Lung (tissue), 11 donors: ENCODE measurements at regions not wholly inside any gene's neighbourhood (a gene's known extent, or its start where the extent isn't known, plus 50 kb on each side); places are given as distances from the start of the nearest gene placed in this dataset.
"Not testable (repeated sequence)": the region's sequence is repeated elsewhere in the genome, so short reads cannot be mapped to it uniquely, and the experiment has no call there.

ENCODE experiments used
- ATAC-seq: fragments of 200-7000 bp; cut with Tn5 transposase; one replicate; pipeline ENCODE4 v1.9.1; 2020; ENCODE audit warnings: moderate number of reproducible peaks; ENCODE audit not compliant: insufficient read depth, low FRiP score
- DNase-seq, 3 donors: peaks; one replicate each; pipeline ENCODE4 v3.0.0-alpha.2; 2013 to 2017
- H3K27ac ChIP-seq, 2 donors: one replicate each; pipeline ENCODE4 v1.5.1; 2013; ENCODE audit warnings: mild to moderate bottlenecking in 2 of 2, moderate library complexity in 2 of 2, control low read depth in 1 of 2, inconsistent platforms in 1 of 2, low read depth in 1 of 2, low read length in 1 of 2
- H3K27me3 ChIP-seq, 3 donors: one replicate each; pipeline ENCODE4 v1.5.1; 2013; ENCODE audit warnings: low read length in 2 of 3; ENCODE audit not compliant: control insufficient read depth in 3 of 3, insufficient read depth in 3 of 3
- H3K36me3 ChIP-seq, 4 donors: one replicate each; pipeline ENCODE4 v1.5.1; 2013; ENCODE audit warnings: low read length in 4 of 4, mild to moderate bottlenecking in 1 of 4, moderate library complexity in 1 of 4; ENCODE audit not compliant: control insufficient read depth in 4 of 4, insufficient read depth in 4 of 4
- H3K4me1 ChIP-seq, 5 donors: one replicate each; pipeline ENCODE4 v1.5.1; 2013; ENCODE audit warnings: low read length in 5 of 5, mild to moderate bottlenecking in 2 of 5, moderate library complexity in 1 of 5; ENCODE audit not compliant: control insufficient read depth in 5 of 5, insufficient read depth in 5 of 5
- H3K4me3 ChIP-seq: one replicate; pipeline ENCODE4 v1.5.1; 2013; ENCODE audit warnings: mild to moderate bottlenecking, control low read depth, moderate library complexity
- H3K9ac ChIP-seq, 2 donors: one replicate each; pipeline ENCODE4 v1.5.1; 2013; ENCODE audit warnings: low read length in 2 of 2, control low read depth in 1 of 2; ENCODE audit not compliant: insufficient read depth in 1 of 2
- H3K9me3 ChIP-seq, 4 donors: one replicate each; pipeline ENCODE4 v1.5.1; 2013; ENCODE audit warnings: low read length in 3 of 4, mild to moderate bottlenecking in 1 of 4, moderate library complexity in 1 of 4; ENCODE audit not compliant: control insufficient read depth in 4 of 4, insufficient read depth in 3 of 4
- WGBS, 2 donors: extraction: QIAGEN DNeasy Blood & Tissue Kit; methylation state at CpG; one replicate each; pipeline ENCODE4 v1.1.7; 2013; 5-methylcytosine and 5-hydroxymethylcytosine counted together
- TF ChIP-seq, protein P1 (sequence below): IDR thresholded peaks from 2 replicates; pipeline ENCODE4 v1.5.1; 2012; ENCODE audit warnings: mild to moderate bottlenecking; ENCODE audit errors: control extremely low read depth, extremely low read depth
- donor health status: control.
- donor health status: control.
- donor health status: Bipolar disorder and iron deficiency.
- donor health status: healthy.
- donor health status: DM: yes; HTN: yes; CAD: no.

DNA sequence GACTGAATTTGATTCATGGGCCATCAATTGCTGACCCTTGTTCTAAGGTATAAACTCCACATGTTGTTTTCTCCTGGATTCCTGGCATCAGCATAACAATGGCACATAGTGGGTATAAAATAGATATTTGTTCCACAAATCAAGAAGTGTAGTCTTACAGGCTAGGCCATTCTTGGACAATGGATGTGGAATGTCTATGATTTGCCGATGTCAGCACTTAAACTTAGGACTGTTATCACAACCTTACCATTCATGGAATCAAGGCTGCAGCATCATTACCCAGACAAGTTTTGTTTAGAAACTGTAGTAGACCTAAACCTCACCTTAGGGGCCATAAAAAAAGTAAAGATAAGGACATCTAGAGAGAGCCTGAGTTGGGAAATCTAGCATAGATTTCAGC, 680.0 kb downstream of the BRINP1 start:
- no peaks in the 10 kb centered on the region for H3K27me3 ChIP-seq
- no peaks in the 10 kb centered on the region for H3K9me3 ChIP-seq
- DNase-seq (no peak), ATAC-seq (no peak)
- WGBS, 2 donors: 88 to 94% methylated on average over 1 of the region's 1 CpG
- H3K4me1 ChIP-seq: no peaks in the 10 kb centered on the region
- H3K27ac ChIP-seq: no peak overlapping the region
- no peak overlapping the region for H3K4me3 ChIP-seq
- TF ChIP-seq, protein P1, sequence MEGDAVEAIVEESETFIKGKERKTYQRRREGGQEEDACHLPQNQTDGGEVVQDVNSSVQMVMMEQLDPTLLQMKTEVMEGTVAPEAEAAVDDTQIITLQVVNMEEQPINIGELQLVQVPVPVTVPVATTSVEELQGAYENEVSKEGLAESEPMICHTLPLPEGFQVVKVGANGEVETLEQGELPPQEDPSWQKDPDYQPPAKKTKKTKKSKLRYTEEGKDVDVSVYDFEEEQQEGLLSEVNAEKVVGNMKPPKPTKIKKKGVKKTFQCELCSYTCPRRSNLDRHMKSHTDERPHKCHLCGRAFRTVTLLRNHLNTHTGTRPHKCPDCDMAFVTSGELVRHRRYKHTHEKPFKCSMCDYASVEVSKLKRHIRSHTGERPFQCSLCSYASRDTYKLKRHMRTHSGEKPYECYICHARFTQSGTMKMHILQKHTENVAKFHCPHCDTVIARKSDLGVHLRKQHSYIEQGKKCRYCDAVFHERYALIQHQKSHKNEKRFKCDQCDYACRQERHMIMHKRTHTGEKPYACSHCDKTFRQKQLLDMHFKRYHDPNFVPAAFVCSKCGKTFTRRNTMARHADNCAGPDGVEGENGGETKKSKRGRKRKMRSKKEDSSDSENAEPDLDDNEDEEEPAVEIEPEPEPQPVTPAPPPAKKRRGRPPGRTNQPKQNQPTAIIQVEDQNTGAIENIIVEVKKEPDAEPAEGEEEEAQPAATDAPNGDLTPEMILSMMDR: no peak
- H3K36me3 ChIP-seq: no peaks in the 10 kb centered on the region
- no peak overlapping the region for H3K9ac ChIP-seq

DNA sequence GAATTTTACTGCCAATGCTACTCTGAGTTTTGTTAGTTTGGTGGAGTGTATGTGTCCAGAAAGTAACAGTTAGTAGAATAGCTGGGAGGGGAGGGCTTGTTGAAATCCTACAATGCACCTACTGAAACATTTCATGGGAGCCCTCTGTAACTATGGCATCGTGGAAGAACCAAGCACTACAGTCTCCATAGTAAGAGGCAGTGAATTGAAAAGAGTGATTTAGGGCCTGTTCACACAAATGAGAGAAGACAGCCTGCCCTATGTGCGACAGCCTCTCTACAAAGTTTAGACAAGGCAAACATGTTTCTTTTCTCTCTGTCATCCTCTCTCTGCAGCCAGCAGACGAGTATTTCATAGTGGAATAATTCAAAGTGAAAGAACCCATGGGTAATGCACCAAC, 676.6 kb downstream of the BRINP1 start:
- no peak overlapping the region for H3K27ac ChIP-seq
- 64 to 73% methylated on average over 3 of the region's 3 CpGs for WGBS, 2 donors
- H3K9ac ChIP-seq: no peak overlapping the region
- no peaks in the 10 kb centered on the region for H3K36me3 ChIP-seq
- H3K27me3 ChIP-seq: no peaks in the 10 kb centered on the region
- no peak for ATAC-seq
- no peak overlapping the region for H3K4me3 ChIP-seq
- DNase-seq: no peak
- no peaks in the 10 kb centered on the region for H3K4me1 ChIP-seq
- no peaks in the 10 kb centered on the region for H3K9me3 ChIP-seq
- TF ChIP-seq, protein P1: no peak

DNA sequence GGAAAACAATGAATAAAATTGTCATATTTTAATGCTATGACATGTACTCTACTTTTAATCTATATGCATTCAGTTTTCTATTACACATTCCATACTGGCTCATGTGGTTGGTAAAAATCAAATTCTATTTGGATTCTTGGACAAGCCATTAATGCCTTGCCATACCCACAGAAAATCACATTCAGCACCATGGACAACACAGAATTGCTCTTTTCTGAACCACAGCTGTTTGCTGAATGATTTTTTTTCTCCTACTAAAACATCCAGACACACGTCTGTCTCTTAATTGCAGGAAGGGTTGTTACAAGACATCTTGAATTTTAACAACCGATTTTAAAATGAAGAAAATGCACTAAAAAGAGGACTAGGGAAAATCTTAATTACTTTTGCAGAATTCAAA, 675.6 kb downstream of the BRINP1 start:
- Histone ChIP-seq H3K4me1 (no peaks in the 10 kb centered on the region), H3K27ac (no peak overlapping the region), H3K9me3 (no peaks in the 10 kb centered on the region), H3K36me3 (no peaks in the 10 kb centered on the region), H3K4me3 (no peak overlapping the region), H3K9ac (no peak overlapping the region), H3K27me3 (no peaks in the 10 kb centered on the region)
- ATAC-seq (no peak), DNase-seq (peak in 1 of 3 donors; percentile 9)
- TF ChIP-seq, protein P1: no peak
- 54 to 56% methylated on average over 2 of the region's 2 CpGs for WGBS, 2 donors

DNA sequence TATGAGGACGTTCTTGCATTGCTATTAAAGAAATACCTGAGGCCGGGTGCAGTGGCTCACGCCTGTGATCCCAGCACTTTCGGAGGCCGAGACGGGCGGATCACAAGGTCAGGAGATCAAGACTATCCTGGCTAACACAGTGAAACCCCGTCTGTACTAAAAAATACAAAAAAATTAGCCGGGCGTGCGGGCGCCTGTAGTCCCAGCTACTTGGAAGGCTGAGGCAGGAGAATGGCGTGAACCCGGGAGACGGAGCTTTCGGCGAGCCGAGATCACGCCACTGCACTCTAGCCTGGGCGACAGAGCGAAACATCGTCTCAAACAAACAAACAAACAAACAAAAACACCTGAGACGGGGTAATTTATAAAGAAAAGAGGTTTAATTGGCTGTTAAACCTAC, 674.0 kb downstream of the BRINP1 start:
- not testable (repeated sequence) for H3K9me3 ChIP-seq, H3K4me1 ChIP-seq, H3K36me3 ChIP-seq, ATAC-seq, H3K4me3 ChIP-seq, H3K27ac ChIP-seq, H3K9ac ChIP-seq, H3K27me3 ChIP-seq, DNase-seq
- WGBS, 2 donors: 92 to 95% methylated on average over 23 of the region's 23 CpGs
